Osteoblast (primary cell): ENCODE measurements at regions not wholly inside any gene's neighbourhood (a gene's known extent, or its start where the extent isn't known, plus 50 kb on each side); places are given as distances from the start of the nearest gene placed in this dataset.

ENCODE experiments used
- DNase-seq: peaks from one replicate; pipeline ENCODE4 v3.0.0; 2011; ENCODE audit warnings: low spot score, mixed read lengths; ENCODE audit not compliant: insufficient read length; ENCODE audit errors: missing footprints
- H2AFZ ChIP-seq: 2 replicates; pipeline ENCODE4 v1.6.0; 2011; ENCODE audit warnings: mild to moderate bottlenecking, low read length
- H3K27ac ChIP-seq: 2 replicates; pipeline ENCODE4 v1.5.1; 2011; ENCODE audit warnings: mild to moderate bottlenecking, low read depth, low read length, moderate library complexity
- H3K27me3 ChIP-seq: 2 replicates; pipeline ENCODE4 v1.6.0; 2012; ENCODE audit warnings: mild to moderate bottlenecking, control low read depth, inconsistent platforms, low read length, moderate library complexity; ENCODE audit not compliant: insufficient read depth
- H3K36me3 ChIP-seq: 2 replicates; pipeline ENCODE4 v1.5.1; 2011; ENCODE audit warnings: mild to moderate bottlenecking, low read length, control low read depth, moderate library complexity; ENCODE audit not compliant: insufficient read depth
- H3K4me1 ChIP-seq: 2 replicates; pipeline ENCODE4 v1.5.1; 2011; ENCODE audit warnings: mild to moderate bottlenecking, low read length, control low read depth, moderate library complexity; ENCODE audit not compliant: insufficient read depth
- H3K4me2 ChIP-seq: 2 replicates; pipeline ENCODE4 v1.6.0; 2011; ENCODE audit warnings: mild to moderate bottlenecking, low read length; ENCODE audit not compliant: insufficient read depth
- H3K4me3 ChIP-seq: fragments of 200-600 bp; sonication (generic); 3 replicates; pipeline ENCODE4 v1.5.1; 2012; ENCODE audit warnings: mild to moderate bottlenecking, low read length, inconsistent platforms; ENCODE audit not compliant: insufficient read depth
- H3K79me2 ChIP-seq: 2 replicates; pipeline ENCODE4 v1.6.0; 2012; ENCODE audit warnings: mild to moderate bottlenecking, low read length, control low read depth, inconsistent platforms; ENCODE audit not compliant: insufficient read depth
- H3K9me3 ChIP-seq: 2 replicates; pipeline ENCODE4 v1.5.1; 2011; ENCODE audit warnings: low read depth, low read length, control low read depth
- H4K20me1 ChIP-seq: 2 replicates; pipeline ENCODE4 v1.6.0; 2012; ENCODE audit warnings: mild to moderate bottlenecking, low read length, control low read depth; ENCODE audit not compliant: insufficient read depth
- CTCF ChIP-seq: IDR thresholded peaks from 2 replicates; pipeline ENCODE4 v1.5.1; 2011; ENCODE audit warnings: mild to moderate bottlenecking, low read depth, low read length, moderate library complexity; ENCODE audit errors: extremely low read depth

- H3K9me3 ChIP-seq = no peaks in the 10 kb centered on the region
- no peak overlapping the region for H3K27ac ChIP-seq
- no peaks in the 10 kb centered on the region for H3K27me3 ChIP-seq
- H2AFZ ChIP-seq = no peak overlapping the region
- peaks cover 3% of the 10 kb centered on the region for H3K4me1 ChIP-seq
- H4K20me1 ChIP-seq = no peaks in the 10 kb centered on the region
- no peak for TF ChIP-seq CTCF
- no peak overlapping the region for H3K4me3 ChIP-seq
- H3K36me3 ChIP-seq = no peaks in the 10 kb centered on the region
- H3K4me2 ChIP-seq = no peak overlapping the region
- DNase-seq = no peak
- H3K79me2 ChIP-seq = no peaks in the 10 kb centered on the region
These were observed 526.7 kb upstream of the SETBP1 start for GRCh38 chr18:44153981-44154380.

- H3K36me3 ChIP-seq = no peaks in the 10 kb centered on the region
- DNase-seq = no peak
- no peak for TF ChIP-seq CTCF
These were observed 524.6 kb upstream of the SETBP1 start for GRCh38 chr18:44156126-44156525.

GRCh38 chr18:44156776-44157335 is 523.8 kb upstream of the SETBP1 start:
- H3K36me3 ChIP-seq = no peaks in the 10 kb centered on the region
- no peaks in the 10 kb centered on the region for H3K27me3 ChIP-seq
- no peaks in the 10 kb centered on the region for H3K4me1 ChIP-seq
- DNase-seq = no peak
- no peaks in the 10 kb centered on the region for H3K9me3 ChIP-seq
- no peak overlapping the region for H3K4me3 ChIP-seq
- H2AFZ ChIP-seq = no peak overlapping the region
- H3K79me2 ChIP-seq = no peaks in the 10 kb centered on the region
- H4K20me1 ChIP-seq = no peaks in the 10 kb centered on the region
- no peak for TF ChIP-seq CTCF
- no peak overlapping the region for H3K27ac ChIP-seq
- no peak overlapping the region for H3K4me2 ChIP-seq

More at GRCh38 chr18:44156126-44156525, 524.6 kb upstream of the SETBP1 start:
- Histone ChIP-seq H3K79me2 (no peaks in the 10 kb centered on the region), H3K27ac (no peak overlapping the region), H3K4me1 (no peaks in the 10 kb centered on the region), H4K20me1 (no peaks in the 10 kb centered on the region), H3K9me3 (no peaks in the 10 kb centered on the region), H3K4me2 (no peak overlapping the region), H3K4me3 (no peak overlapping the region), H2AFZ (no peak overlapping the region), H3K27me3 (no peaks in the 10 kb centered on the region)

GRCh38 chr18:44170208-44170880 is 510.3 kb upstream of the SETBP1 start:
- Histone ChIP-seq H3K27me3 (no peaks in the 10 kb centered on the region), H3K4me2 (no peak overlapping the region), H3K27ac (no peak overlapping the region), H3K4me1 (no peaks in the 10 kb centered on the region), H3K36me3 (no peaks in the 10 kb centered on the region), H3K9me3 (no peaks in the 10 kb centered on the region), H4K20me1 (no peaks in the 10 kb centered on the region), H3K79me2 (no peaks in the 10 kb centered on the region), H3K4me3 (no peak overlapping the region), H2AFZ (no peak overlapping the region)
- TF ChIP-seq CTCF = no peak
- DNase-seq = no peak
